KMS-11 (cell line): ENCODE measurements at regions not wholly inside any gene's neighbourhood (a gene's known extent, or its start where the extent isn't known, plus 50 kb on each side); places are given as distances from the start of the nearest gene placed in this dataset.

Experiments
- H2AFZ ChIP-seq: fragments of 200-600 bp; sonication (generic); 2 replicates; pipeline ENCODE4 v1.6.1; 2016; ENCODE audit warnings: antibody characterized with exemption, mixed run types, low read depth
- H3K27ac ChIP-seq: fragments of 200-600 bp; sonication (generic); 2 replicates; pipeline ENCODE4 v1.6.1; 2016; ENCODE audit warnings: mild to moderate bottlenecking, mixed run types
- H3K27me3 ChIP-seq: fragments of 200-600 bp; sonication (generic); 2 replicates; pipeline ENCODE4 v1.6.1; 2017; ENCODE audit warnings: mild to moderate bottlenecking, low read depth, mixed run types, moderate library complexity; ENCODE audit not compliant: insufficient read depth
- H3K36me3 ChIP-seq: fragments of 200-600 bp; sonication (generic); 2 replicates; pipeline ENCODE4 v1.6.1; 2017; ENCODE audit warnings: mild to moderate bottlenecking, mixed run types; ENCODE audit not compliant: insufficient read depth
- H3K4me1 ChIP-seq: fragments of 200-600 bp; sonication (generic); 2 replicates; pipeline ENCODE4 v1.6.1; 2016; ENCODE audit warnings: mild to moderate bottlenecking, low read depth, mixed run types; ENCODE audit not compliant: poor library complexity, severe bottlenecking
- H3K4me2 ChIP-seq: fragments of 200-600 bp; sonication (generic); 2 replicates; pipeline ENCODE4 v1.7.0; 2016; ENCODE audit warnings: mild to moderate bottlenecking, mixed run types
- H3K4me3 ChIP-seq: fragments of 200-600 bp; sonication (generic); IDR thresholded peaks from 2 replicates; pipeline ENCODE4 v1.6.1; 2017; ENCODE audit warnings: low read depth, low read length, mixed read lengths; ENCODE audit not compliant: insufficient read depth
- H3K79me2 ChIP-seq: fragments of 200-600 bp; sonication (generic); 2 replicates; pipeline ENCODE4 v1.6.1; 2016; ENCODE audit warnings: low read depth, mixed run types; ENCODE audit not compliant: insufficient read depth
- H3K9ac ChIP-seq: fragments of 200-600 bp; sonication (generic); 2 replicates; pipeline ENCODE4 v1.6.1; 2016; ENCODE audit warnings: mild to moderate bottlenecking, mixed run types
- H4K20me1 ChIP-seq: fragments of 200-600 bp; sonication (generic); 2 replicates; pipeline ENCODE4 v1.6.1; 2016; ENCODE audit warnings: mild to moderate bottlenecking, mixed run types; ENCODE audit not compliant: insufficient read depth
- TF ChIP-seq, protein P1 (sequence below): fragments of 200-600 bp; sonication (generic); conservative IDR thresholded peaks from 2 replicates; pipeline ENCODE4 v1.6.1; 2017; ENCODE audit warnings: low read depth, mild to moderate bottlenecking, antibody characterized with exemption, low read length, moderate library complexity, mixed read lengths

GRCh38 chr3:148190441-148190990 is 507.2 kb upstream of the AGTR1 start:
- TF ChIP-seq, protein P1, sequence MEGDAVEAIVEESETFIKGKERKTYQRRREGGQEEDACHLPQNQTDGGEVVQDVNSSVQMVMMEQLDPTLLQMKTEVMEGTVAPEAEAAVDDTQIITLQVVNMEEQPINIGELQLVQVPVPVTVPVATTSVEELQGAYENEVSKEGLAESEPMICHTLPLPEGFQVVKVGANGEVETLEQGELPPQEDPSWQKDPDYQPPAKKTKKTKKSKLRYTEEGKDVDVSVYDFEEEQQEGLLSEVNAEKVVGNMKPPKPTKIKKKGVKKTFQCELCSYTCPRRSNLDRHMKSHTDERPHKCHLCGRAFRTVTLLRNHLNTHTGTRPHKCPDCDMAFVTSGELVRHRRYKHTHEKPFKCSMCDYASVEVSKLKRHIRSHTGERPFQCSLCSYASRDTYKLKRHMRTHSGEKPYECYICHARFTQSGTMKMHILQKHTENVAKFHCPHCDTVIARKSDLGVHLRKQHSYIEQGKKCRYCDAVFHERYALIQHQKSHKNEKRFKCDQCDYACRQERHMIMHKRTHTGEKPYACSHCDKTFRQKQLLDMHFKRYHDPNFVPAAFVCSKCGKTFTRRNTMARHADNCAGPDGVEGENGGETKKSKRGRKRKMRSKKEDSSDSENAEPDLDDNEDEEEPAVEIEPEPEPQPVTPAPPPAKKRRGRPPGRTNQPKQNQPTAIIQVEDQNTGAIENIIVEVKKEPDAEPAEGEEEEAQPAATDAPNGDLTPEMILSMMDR, result no peak
- Histone ChIP-seq H3K27me3 (no peaks in the 10 kb centered on the region), H3K4me2 (no peak overlapping the region), H3K36me3 (no peaks in the 10 kb centered on the region), H3K4me3 (no peak overlapping the region), H2AFZ (no peak overlapping the region), H3K9ac (no peak overlapping the region), H3K79me2 (no peaks in the 10 kb centered on the region), H3K4me1 (no peaks in the 10 kb centered on the region), H3K27ac (no peak overlapping the region), H4K20me1 (no peaks in the 10 kb centered on the region)

- Histone ChIP-seq H3K9ac (no peak overlapping the region), H3K36me3 (no peaks in the 10 kb centered on the region), H2AFZ (no peak overlapping the region), H3K27me3 (no peaks in the 10 kb centered on the region), H3K4me2 (no peak overlapping the region), H3K27ac (no peak overlapping the region), H3K4me1 (no peaks in the 10 kb centered on the region), H4K20me1 (no peaks in the 10 kb centered on the region), H3K79me2 (no peaks in the 10 kb centered on the region), H3K4me3 (no peak overlapping the region)
- TF ChIP-seq, protein P1, result no peak
These were observed 505.7 kb upstream of the AGTR1 start for GRCh38 chr3:148191966-148192365.

DNA sequence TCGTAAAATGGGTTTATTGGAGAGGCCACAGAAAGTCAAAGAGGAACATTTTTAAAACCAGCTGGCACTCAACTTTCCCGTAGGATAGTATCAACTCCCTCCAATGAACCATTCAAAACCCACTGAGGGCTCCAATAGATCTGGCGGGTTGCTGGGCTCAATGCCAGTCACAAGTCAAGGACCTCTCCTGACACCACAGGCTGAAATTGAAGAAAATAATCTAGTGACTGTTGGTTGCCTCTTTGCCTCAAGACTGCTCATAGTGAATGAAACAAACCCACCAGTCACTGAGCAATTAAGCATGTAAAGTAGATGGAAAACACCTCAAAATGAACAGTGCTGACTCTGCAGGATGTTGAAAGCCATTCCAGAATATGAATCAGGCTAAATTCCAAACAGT is 500.6 kb upstream of the AGTR1 start:
- Histone ChIP-seq H3K4me1 (no peaks in the 10 kb centered on the region), H2AFZ (no peak overlapping the region), H3K79me2 (no peaks in the 10 kb centered on the region), H3K36me3 (no peaks in the 10 kb centered on the region), H3K4me2 (no peak overlapping the region), H4K20me1 (no peaks in the 10 kb centered on the region), H3K27me3 (no peaks in the 10 kb centered on the region), H3K27ac (no peak overlapping the region), H3K4me3 (no peak overlapping the region), H3K9ac (no peak overlapping the region)
- TF ChIP-seq, protein P1, result no peak

DNA sequence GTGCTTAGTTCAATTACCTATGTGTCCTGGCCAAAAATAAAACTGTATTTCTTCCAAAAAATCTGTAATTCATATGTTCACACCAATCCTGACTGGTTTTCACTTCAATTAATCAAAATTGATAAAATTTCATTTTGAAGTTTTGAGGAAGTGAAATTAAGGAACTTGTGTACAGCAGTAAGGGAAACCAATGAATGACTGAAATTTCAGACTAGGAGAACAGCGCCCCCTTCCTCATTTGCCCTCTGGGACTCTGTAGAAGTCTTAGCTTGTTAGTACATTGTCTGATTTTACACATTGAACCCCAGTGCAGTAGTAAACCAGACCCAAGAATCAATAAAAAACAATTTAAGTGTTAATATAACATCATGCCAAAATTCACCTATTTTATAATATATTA is 495.3 kb upstream of the AGTR1 start:
- no peaks in the 10 kb centered on the region for H3K79me2 ChIP-seq
- no peak overlapping the region for H3K9ac ChIP-seq
- no peaks in the 10 kb centered on the region for H3K4me1 ChIP-seq
- TF ChIP-seq, protein P1, result no peak
- no peak overlapping the region for H3K27ac ChIP-seq
- no peak overlapping the region for H2AFZ ChIP-seq
- H3K4me3 ChIP-seq, result no peak overlapping the region
- no peaks in the 10 kb centered on the region for H3K36me3 ChIP-seq
- no peaks in the 10 kb centered on the region for H3K27me3 ChIP-seq
- H4K20me1 ChIP-seq, result no peaks in the 10 kb centered on the region
- H3K4me2 ChIP-seq, result no peak overlapping the region
